ENCODE measurements at regions not wholly inside any gene's neighbourhood (a gene's known extent, or its start where the extent isn't known, plus 50 kb on each side); places are given as distances from the start of the nearest gene placed in this dataset.

DNA sequence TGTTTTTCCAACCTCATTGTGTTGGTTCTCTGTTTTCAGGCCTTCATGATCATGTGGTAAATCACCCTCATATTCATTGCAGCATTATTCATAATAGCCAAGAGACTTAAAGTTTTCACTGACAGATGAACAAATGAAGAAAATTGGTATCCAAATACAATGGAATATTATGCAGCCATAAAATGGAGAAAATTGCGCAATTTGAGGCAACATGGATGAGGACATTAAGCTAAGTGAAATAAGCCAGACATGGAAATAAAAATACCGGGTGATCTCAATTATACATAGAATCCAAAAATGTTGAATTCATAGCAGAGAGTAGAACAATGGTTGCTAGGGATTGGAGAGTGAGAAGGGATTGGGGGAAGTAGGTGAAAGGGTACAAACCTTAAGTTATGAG lies 491.9 kb upstream of the KCNMB2 start:
- TF ChIP-seq, protein P1, sequence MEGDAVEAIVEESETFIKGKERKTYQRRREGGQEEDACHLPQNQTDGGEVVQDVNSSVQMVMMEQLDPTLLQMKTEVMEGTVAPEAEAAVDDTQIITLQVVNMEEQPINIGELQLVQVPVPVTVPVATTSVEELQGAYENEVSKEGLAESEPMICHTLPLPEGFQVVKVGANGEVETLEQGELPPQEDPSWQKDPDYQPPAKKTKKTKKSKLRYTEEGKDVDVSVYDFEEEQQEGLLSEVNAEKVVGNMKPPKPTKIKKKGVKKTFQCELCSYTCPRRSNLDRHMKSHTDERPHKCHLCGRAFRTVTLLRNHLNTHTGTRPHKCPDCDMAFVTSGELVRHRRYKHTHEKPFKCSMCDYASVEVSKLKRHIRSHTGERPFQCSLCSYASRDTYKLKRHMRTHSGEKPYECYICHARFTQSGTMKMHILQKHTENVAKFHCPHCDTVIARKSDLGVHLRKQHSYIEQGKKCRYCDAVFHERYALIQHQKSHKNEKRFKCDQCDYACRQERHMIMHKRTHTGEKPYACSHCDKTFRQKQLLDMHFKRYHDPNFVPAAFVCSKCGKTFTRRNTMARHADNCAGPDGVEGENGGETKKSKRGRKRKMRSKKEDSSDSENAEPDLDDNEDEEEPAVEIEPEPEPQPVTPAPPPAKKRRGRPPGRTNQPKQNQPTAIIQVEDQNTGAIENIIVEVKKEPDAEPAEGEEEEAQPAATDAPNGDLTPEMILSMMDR (IDR thresholded peaks at IDR 0.05; ENCODE audit: insufficient read depth, low read length, missing control alignments) = no peak
- DNase-seq (ENCODE audit: low read depth, low spot score) = no peak
- H3K4me3 ChIP-seq (ENCODE audit: low read depth, low read length) = no peak overlapping the region
- ChIA-PET CTCF (no interaction called here), POLR2A (no interaction called here)

DNA sequence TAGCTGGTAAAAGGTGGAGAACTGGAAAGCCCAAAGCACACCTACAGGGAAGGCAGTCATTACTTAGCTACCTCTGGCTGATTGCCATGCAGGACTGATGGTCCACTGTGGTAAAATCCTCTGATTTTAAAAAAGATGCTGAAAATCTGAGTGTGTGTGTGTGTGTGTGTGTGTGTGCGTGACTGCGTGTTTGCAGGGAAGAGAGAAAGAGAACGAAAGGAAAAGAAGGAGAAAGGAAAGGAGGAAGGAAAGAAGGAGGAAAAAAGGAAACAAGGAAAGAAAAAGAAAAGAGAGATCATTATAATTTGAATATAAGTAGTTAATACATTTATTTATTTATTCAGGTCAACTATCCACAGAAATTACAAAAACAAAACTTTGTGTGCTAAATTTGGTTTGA lies 488.7 kb upstream of the KCNMB2 start:
- POLR2A ChIA-PET = no interaction called here
- TF ChIP-seq, protein P1 (IDR thresholded peaks at IDR 0.05; ENCODE audit: insufficient read depth, low read length, missing control alignments) = no peak

DNA sequence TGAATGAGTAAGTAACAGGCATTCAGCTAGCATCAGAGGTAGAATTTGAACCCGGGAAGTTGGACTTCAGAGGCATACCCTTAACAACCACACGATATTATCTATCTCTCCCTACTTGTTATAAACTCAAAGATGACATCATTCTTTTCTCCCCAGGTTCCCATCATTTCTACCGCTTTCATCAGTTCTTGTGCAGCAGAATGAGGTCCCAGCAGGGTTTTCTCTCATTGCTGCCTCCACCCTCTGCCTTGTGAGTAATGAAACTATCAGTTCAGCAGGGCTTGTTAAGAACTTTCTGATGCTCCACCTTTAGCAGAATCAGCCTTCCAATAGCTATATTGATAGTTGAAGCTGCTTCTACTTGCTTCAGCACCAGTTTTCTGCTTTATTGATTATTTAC lies 487.5 kb upstream of the KCNMB2 start:
- ChIA-PET POLR2A (no interaction called here), CTCF (no interaction called here)
- H3K4me3 ChIP-seq (ENCODE audit: low read depth, low read length) = no peak overlapping the region
- no peak for DNase-seq (ENCODE audit: low read depth, low spot score)
- TF ChIP-seq, protein P1 (IDR thresholded peaks at IDR 0.05; ENCODE audit: insufficient read depth, low read length, missing control alignments) = no peak

More for the DNA sequence above, 488.7 kb upstream of the KCNMB2 start:
- CTCF ChIA-PET = no interaction called here
- no peak overlapping the region for H3K4me3 ChIP-seq (ENCODE audit: low read depth, low read length)
- no peak for DNase-seq (ENCODE audit: low read depth, low spot score)

DNA sequence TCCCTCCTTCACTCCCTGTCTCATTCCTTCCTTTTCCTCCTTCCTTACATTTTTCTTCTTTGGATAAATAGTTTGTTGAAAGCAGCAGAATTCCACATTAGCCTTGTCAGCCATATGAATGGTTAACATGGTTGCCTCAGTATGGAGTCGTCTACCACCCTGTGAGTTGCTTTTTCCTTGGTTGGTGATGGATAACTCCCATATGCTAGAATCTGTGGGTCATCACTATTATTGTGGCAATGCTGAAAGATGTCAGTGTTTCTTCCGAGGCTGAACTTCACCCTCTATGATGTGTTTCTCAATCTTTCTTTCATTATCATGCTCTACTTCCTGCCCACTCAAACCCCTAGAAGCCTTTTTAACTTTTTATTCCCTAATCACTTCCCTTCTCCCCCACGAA lies 481.8 kb upstream of the KCNMB2 start:
- ChIA-PET CTCF (no interaction called here), POLR2A (no interaction called here)
- no peak overlapping the region for H3K4me3 ChIP-seq (ENCODE audit: low read depth, low read length)
- TF ChIP-seq, protein P1 (IDR thresholded peaks at IDR 0.05; ENCODE audit: insufficient read depth, low read length, missing control alignments) = no peak
- no peak for DNase-seq (ENCODE audit: low read depth, low spot score)

DNA sequence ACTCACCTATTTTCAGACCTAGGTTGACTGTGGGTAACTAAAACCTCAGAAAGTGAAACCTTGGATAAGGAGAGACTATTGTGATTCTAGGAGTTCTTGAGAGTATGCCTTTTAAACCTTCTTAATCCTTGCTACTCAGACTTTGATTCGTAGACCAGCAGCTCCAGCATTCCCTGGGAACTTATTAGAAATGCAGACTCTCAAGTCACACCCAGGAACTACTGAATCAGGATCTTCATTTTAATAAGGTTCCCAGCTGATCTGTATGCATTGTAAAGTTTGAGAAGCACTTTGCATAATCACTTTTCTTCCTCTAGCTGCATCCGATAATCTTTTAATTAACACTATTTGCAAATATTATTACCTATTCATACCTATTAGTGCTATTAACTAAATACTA lies 480.3 kb upstream of the KCNMB2 start:
- no peak for DNase-seq (ENCODE audit: low read depth, low spot score)
- CTCF ChIA-PET = no interaction called here
- no peak overlapping the region for H3K4me3 ChIP-seq (ENCODE audit: low read depth, low read length)
- POLR2A ChIA-PET = no interaction called here
- TF ChIP-seq, protein P1 (IDR thresholded peaks at IDR 0.05; ENCODE audit: insufficient read depth, low read length, missing control alignments) = no peak

DNA sequence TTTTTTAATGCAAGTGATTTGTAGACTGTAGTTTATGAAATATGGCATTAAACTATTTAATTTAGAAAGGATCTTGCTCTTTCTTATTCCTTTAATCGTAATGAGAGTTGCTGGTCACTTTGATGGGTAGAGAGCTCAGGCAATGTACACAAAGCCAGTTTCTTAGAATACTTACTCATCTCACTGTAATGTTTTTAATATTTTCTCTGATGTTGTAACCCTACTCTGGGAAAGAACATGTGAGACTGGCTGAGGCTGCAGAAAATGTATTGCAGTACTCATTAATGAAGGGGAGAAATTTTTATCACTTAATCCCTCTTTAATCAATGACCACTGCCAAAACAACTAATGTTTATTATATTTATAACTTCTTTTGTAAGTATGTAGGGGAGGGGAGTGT lies 479.4 kb upstream of the KCNMB2 start:
- CTCF ChIA-PET = no interaction called here
- TF ChIP-seq, protein P1 (IDR thresholded peaks at IDR 0.05; ENCODE audit: insufficient read depth, low read length, missing control alignments) = no peak
- POLR2A ChIA-PET = no interaction called here
- H3K4me3 ChIP-seq (ENCODE audit: low read depth, low read length) = no peak overlapping the region
- no peak for DNase-seq (ENCODE audit: low read depth, low spot score)

Measured in AG04449 (cell line).